Left renal cortex interstitium (tissue), 4 donors: ENCODE measurements at regions not wholly inside any gene's neighbourhood (a gene's known extent, or its start where the extent isn't known, plus 50 kb on each side); places are given as distances from the start of the nearest gene placed in this dataset.
"Not testable (repeated sequence)": the region's sequence is repeated elsewhere in the genome, so short reads cannot be mapped to it uniquely, and the experiment has no call there.

Source experiments
- DNase-seq, 4 donors: peaks; one replicate each; pipeline ENCODE4 v3.0.0-alpha.2; 2013; ENCODE audit warnings: low read depth in 4 of 4, low spot score in 2 of 4, missing footprints in 1 of 4

- no peak for DNase-seq
These were observed 1314.2 kb upstream of the LRRTM3 start for GRCh38 chr10:65611592-65611991.

GRCh38 chr10:65614956-65615565 is 1310.8 kb upstream of the LRRTM3 start:
- no peak for DNase-seq

- DNase-seq: no peak
These were observed 1307.7 kb upstream of the LRRTM3 start for GRCh38 chr10:65618126-65618525.

GRCh38 chr10:65620404-65621048 is 1305.3 kb upstream of the LRRTM3 start:
- no peak for DNase-seq

- DNase-seq: no peak
These were observed 1303.2 kb upstream of the LRRTM3 start for GRCh38 chr10:65622608-65623007.

- no peak for DNase-seq
These were observed 1297.2 kb upstream of the LRRTM3 start for GRCh38 chr10:65628493-65629139.

GRCh38 chr10:65660006-65660405 is 1265.8 kb upstream of the LRRTM3 start:
- no peak for DNase-seq

- no peak for DNase-seq
These were observed 1255.7 kb upstream of the LRRTM3 start for GRCh38 chr10:65670087-65670486.

GRCh38 chr10:65670596-65670995 is 1255.2 kb upstream of the LRRTM3 start:
- not testable (repeated sequence) for DNase-seq

- no peak for DNase-seq
These were observed 1250.6 kb upstream of the LRRTM3 start for GRCh38 chr10:65675236-65675635.

- DNase-seq: no peak
These were observed 1240.9 kb upstream of the LRRTM3 start for GRCh38 chr10:65684896-65685295.

GRCh38 chr10:65701168-65701776 is 1224.6 kb upstream of the LRRTM3 start:
- DNase-seq: no peak

GRCh38 chr10:65708057-65708456 is 1217.8 kb upstream of the LRRTM3 start:
- DNase-seq: no peak

GRCh38 chr10:65710306-65710705 is 1215.5 kb upstream of the LRRTM3 start:
- no peak for DNase-seq

GRCh38 chr10:65719790-65720189 is 1206.0 kb upstream of the LRRTM3 start:
- DNase-seq: no peak

GRCh38 chr10:65720901-65721300 is 1204.9 kb upstream of the LRRTM3 start:
- DNase-seq: no peak

- DNase-seq: no peak
These were observed 1202.3 kb upstream of the LRRTM3 start for GRCh38 chr10:65723525-65723924.

GRCh38 chr10:65735382-65735781 is 1190.5 kb upstream of the LRRTM3 start:
- no peak for DNase-seq

- no peak for DNase-seq
These were observed 1182.9 kb upstream of the LRRTM3 start for GRCh38 chr10:65742906-65743305.

GRCh38 chr10:65751218-65751617 is 1174.6 kb upstream of the LRRTM3 start:
- no peak for DNase-seq

GRCh38 chr10:65751896-65752295 is 1173.9 kb upstream of the LRRTM3 start:
- no peak for DNase-seq

- DNase-seq: no peak
These were observed 1172.3 kb upstream of the LRRTM3 start for GRCh38 chr10:65753532-65753931.
